ENCODE measurements at regions not wholly inside any gene's neighbourhood (a gene's known extent, or its start where the extent isn't known, plus 50 kb on each side); places are given as distances from the start of the nearest gene placed in this dataset.

DNA sequence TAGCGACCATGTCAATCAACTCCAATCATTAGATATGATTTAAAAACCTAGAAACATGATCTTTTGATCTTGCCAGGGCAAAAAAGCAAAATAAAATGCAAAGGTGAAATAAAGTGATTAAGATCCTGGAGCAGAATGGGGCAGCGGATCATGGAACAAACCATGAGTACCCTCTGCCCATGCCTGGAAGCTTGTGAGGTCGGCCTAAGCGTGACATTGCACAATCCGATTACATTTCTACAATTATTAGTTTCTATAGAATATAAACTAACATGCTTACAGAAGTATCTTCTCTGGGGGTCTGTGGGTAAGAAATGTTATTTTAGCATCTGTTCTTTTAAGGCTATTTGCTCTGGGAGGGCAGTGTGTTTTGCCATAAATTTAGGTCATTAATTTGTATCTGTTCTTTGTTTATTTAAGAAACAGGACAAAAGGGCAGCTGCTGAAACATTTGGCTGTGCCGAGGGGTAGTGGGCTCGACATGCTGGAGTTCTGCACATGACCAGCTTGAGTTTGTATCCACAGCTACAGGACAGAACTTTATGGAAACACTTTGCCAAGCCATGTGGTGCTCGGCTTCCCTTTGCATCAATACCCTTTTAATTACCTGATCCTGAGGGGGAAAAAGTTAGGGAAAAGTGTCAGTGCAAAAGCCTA, 55.9 kb downstream of the ZBTB18 start:
- WGBS, 3 donors: 66 to 69% (median 69%) methylated on average over 8 of the region's 8 CpGs
- TF ChIP-seq, protein P1, sequence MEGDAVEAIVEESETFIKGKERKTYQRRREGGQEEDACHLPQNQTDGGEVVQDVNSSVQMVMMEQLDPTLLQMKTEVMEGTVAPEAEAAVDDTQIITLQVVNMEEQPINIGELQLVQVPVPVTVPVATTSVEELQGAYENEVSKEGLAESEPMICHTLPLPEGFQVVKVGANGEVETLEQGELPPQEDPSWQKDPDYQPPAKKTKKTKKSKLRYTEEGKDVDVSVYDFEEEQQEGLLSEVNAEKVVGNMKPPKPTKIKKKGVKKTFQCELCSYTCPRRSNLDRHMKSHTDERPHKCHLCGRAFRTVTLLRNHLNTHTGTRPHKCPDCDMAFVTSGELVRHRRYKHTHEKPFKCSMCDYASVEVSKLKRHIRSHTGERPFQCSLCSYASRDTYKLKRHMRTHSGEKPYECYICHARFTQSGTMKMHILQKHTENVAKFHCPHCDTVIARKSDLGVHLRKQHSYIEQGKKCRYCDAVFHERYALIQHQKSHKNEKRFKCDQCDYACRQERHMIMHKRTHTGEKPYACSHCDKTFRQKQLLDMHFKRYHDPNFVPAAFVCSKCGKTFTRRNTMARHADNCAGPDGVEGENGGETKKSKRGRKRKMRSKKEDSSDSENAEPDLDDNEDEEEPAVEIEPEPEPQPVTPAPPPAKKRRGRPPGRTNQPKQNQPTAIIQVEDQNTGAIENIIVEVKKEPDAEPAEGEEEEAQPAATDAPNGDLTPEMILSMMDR (IDR thresholded peaks at IDR 0.05): no peak
- no peak for ATAC-seq

GRCh38 chr1:244111027-244111426, 59.9 kb downstream of the ZBTB18 start:
- Histone ChIP-seq H3K27ac (no peak overlapping the region), H3K27me3 (ENCODE audit: insufficient read depth in 3 of 3, low read length in 2 of 3) (no peaks in the 10 kb centered on the region), H3K4me1 (no peaks in the 10 kb centered on the region), H3K9me3 (no peaks in the 10 kb centered on the region), H3K36me3 (ENCODE audit: insufficient read depth in 1 of 2, low read depth in 1 of 2) (no peaks in the 10 kb centered on the region), H3K4me3 (no peak overlapping the region)
- no peak for ATAC-seq
- 81 to 88% (median 86%) methylated on average over 7 of the region's 7 CpGs for WGBS, 3 donors
- no peak for DNase-seq
- TF ChIP-seq, protein P1 (IDR thresholded peaks at IDR 0.05): no peak
- intact Hi-C loops (cut with DNase I): no loop called here

More for the DNA sequence above, 55.9 kb downstream of the ZBTB18 start:
- H3K9me3 ChIP-seq: no peaks in the 10 kb centered on the region
- no peak overlapping the region for H3K4me3 ChIP-seq
- intact Hi-C loops (cut with DNase I): no loop called here
- H3K4me1 ChIP-seq: no peaks in the 10 kb centered on the region
- H3K27me3 ChIP-seq (ENCODE audit: insufficient read depth in 3 of 3, low read length in 2 of 3): peaks cover 0 to 5% (median 2%) of the 10 kb centered on the region in 3 donors
- H3K27ac ChIP-seq: no peak overlapping the region
- no peaks in the 10 kb centered on the region for H3K36me3 ChIP-seq (ENCODE audit: insufficient read depth in 1 of 2, low read depth in 1 of 2)
- DNase-seq: no peak

GRCh38 chr1:244112041-244112440, 61.0 kb downstream of the ZBTB18 start:
- Histone ChIP-seq H3K4me1 (no peaks in the 10 kb centered on the region), H3K27me3 (ENCODE audit: insufficient read depth in 3 of 3, low read length in 2 of 3) (no peaks in the 10 kb centered on the region), H3K4me3 (no peak overlapping the region), H3K9me3 (no peaks in the 10 kb centered on the region), H3K27ac (no peak overlapping the region), H3K36me3 (ENCODE audit: insufficient read depth in 1 of 2, low read depth in 1 of 2) (no peaks in the 10 kb centered on the region)
- ATAC-seq (no peak), DNase-seq (no peak)
- intact Hi-C loops (cut with DNase I): no loop called here
- TF ChIP-seq, protein P1 (IDR thresholded peaks at IDR 0.05): no peak
- WGBS, 3 donors: 93 to 94% (median 94%) methylated on average over 5 of the region's 5 CpGs

DNA sequence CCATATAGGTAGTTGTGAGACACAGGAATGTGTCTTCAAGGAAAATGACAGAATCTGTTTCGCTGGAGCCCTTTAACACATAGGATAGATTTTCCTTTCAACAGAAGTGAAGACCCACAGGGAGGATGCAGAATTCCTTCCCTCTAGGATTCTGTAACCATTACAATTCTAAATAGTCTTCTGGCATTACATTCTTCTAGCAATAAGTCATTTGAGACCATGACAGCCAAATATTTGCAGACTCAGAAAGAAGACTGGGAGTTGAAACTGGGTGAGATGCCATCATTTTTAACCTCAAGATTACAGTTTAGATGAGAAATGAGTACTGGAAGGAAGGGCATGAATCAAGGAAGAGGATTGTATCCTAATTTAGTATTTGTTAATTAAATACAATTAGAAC, 61.6 kb downstream of the ZBTB18 start:
- TF ChIP-seq, protein P1 (IDR thresholded peaks at IDR 0.05): no peak
- H3K27me3 ChIP-seq (ENCODE audit: insufficient read depth in 3 of 3, low read length in 2 of 3): no peaks in the 10 kb centered on the region
- no peak overlapping the region for H3K27ac ChIP-seq
- no peak overlapping the region for H3K4me3 ChIP-seq
- ATAC-seq (no peak), DNase-seq (no peak)
- intact Hi-C loops (cut with DNase I): no loop called here
- no peaks in the 10 kb centered on the region for H3K9me3 ChIP-seq
- no peaks in the 10 kb centered on the region for H3K4me1 ChIP-seq
- no peaks in the 10 kb centered on the region for H3K36me3 ChIP-seq (ENCODE audit: insufficient read depth in 1 of 2, low read depth in 1 of 2)
- 96 to 98% (median 97%) methylated on average over 1 of the region's 1 CpG for WGBS, 3 donors
